OCI-LY7 (cell line): ENCODE measurements at regions not wholly inside any gene's neighbourhood (a gene's known extent, or its start where the extent isn't known, plus 50 kb on each side); places are given as distances from the start of the nearest gene placed in this dataset.

ENCODE experiments used
- BruUV-seq: library from RNA; stranded (reverse); fragments of 400-500 nt; replicated peaks from 2 replicates; lab custom pipeline; 2021; lab: Mats Ljungman, UMichigan
- CTCF ChIA-PET: fragments of 300-600 bp; sonication (Branson Sonifier 250); formaldehyde crosslinking; loops from one replicate; lab custom pipeline; 2022; ENCODE audit warnings: antibody characterized with exemption; ENCODE audit not compliant: unreplicated experiment; lab: Charles Lee
- POLR2A ChIA-PET: fragments of 300-600 bp; sonication (Branson Sonifier 250); formaldehyde crosslinking; loops from one replicate; lab custom pipeline; 2022; ENCODE audit warnings: antibody characterized with exemption; lab: Charles Lee
- DNase-seq: peaks from one replicate; pipeline ENCODE4 v3.0.0-alpha.2; 2015; ENCODE audit warnings: low spot score
- H2AFZ ChIP-seq: fragments of 200-600 bp; sonication (generic), shearing (Covaris generic); 2 replicates; pipeline ENCODE4 v1.6.1; 2014; ENCODE audit warnings: mild to moderate bottlenecking, antibody characterized with exemption, low read length, moderate library complexity
- H3K27ac ChIP-seq: fragments of 200-600 bp; sonication (generic); 2 replicates; pipeline ENCODE4 v1.5.1; 2014; ENCODE audit warnings: mixed run types, low read depth, mild to moderate bottlenecking, moderate library complexity, low read length, inconsistent platforms; ENCODE audit not compliant: poor library complexity, severe bottlenecking
- H3K36me3 ChIP-seq: fragments of 200-600 bp; sonication (generic); 2 replicates; pipeline ENCODE4 v1.6.1; 2014; ENCODE audit warnings: mild to moderate bottlenecking, antibody characterized with exemption, low read length, moderate library complexity, mixed read lengths; ENCODE audit not compliant: insufficient read depth
- H3K4me1 ChIP-seq: fragments of 200-600 bp; sonication (generic); 2 replicates; pipeline ENCODE4 v1.5.1; 2014; ENCODE audit warnings: mild to moderate bottlenecking, low read length; ENCODE audit not compliant: insufficient read depth, poor library complexity, severe bottlenecking
- H3K4me2 ChIP-seq: fragments of 200-600 bp; sonication (generic); 2 replicates; pipeline ENCODE4 v1.6.1; 2014; ENCODE audit warnings: mild to moderate bottlenecking, low read length
- H3K4me3 ChIP-seq: fragments of 200-600 bp; sonication (generic); 2 replicates; pipeline ENCODE4 v1.5.1; 2014; ENCODE audit warnings: mild to moderate bottlenecking, low read depth, low read length; ENCODE audit not compliant: poor library complexity, severe bottlenecking
- H3K79me2 ChIP-seq: fragments of 200-600 bp; sonication (generic); 2 replicates; pipeline ENCODE4 v1.6.1; 2016; ENCODE audit warnings: low read depth, mild to moderate bottlenecking, low read length, moderate library complexity, mixed read lengths; ENCODE audit not compliant: insufficient read depth
- H3K9me2 ChIP-seq: fragments of 200-600 bp; sonication (generic); 2 replicates; pipeline ENCODE4 v1.6.1; 2016; ENCODE audit warnings: mild to moderate bottlenecking, low read length, mixed read lengths; ENCODE audit not compliant: insufficient read depth
- H3K9me3 ChIP-seq: fragments of 200-600 bp; sonication (generic); 2 replicates; pipeline ENCODE4 v1.6.1; 2014; ENCODE audit warnings: mild to moderate bottlenecking, mixed run types, low read length, mixed read lengths
- H4K20me1 ChIP-seq: fragments of 200-600 bp; sonication (generic); 2 replicates; pipeline ENCODE4 v1.6.1; 2014; ENCODE audit warnings: mild to moderate bottlenecking, antibody characterized with exemption, low read length, moderate library complexity, mixed read lengths; ENCODE audit not compliant: insufficient read depth
- EZH2phosphoT487 ChIP-seq: fragments of 200-600 bp; sonication (generic); IDR thresholded peaks from 2 replicates; pipeline ENCODE4 v1.6.1; 2018; ENCODE audit warnings: low read depth, borderline replicate concordance, mild to moderate bottlenecking, mixed run types, antibody characterized with exemption, low read length, moderate library complexity, mixed read lengths
- intact Hi-C: fragments of 100-400 bp; cut with micrococcal nuclease; formaldehyde crosslinking; loops from one replicate; pipeline ENCODE4 v1.10.0; 2022; ENCODE audit not compliant: unreplicated experiment
- TF ChIP-seq, protein P1 (sequence below): fragments of 200-600 bp; sonication (generic); conservative IDR thresholded peaks from 2 replicates; pipeline ENCODE4 v1.5.1; 2014; ENCODE audit warnings: mild to moderate bottlenecking, antibody characterized with exemption, low read length, moderate library complexity, mixed read lengths

DNA sequence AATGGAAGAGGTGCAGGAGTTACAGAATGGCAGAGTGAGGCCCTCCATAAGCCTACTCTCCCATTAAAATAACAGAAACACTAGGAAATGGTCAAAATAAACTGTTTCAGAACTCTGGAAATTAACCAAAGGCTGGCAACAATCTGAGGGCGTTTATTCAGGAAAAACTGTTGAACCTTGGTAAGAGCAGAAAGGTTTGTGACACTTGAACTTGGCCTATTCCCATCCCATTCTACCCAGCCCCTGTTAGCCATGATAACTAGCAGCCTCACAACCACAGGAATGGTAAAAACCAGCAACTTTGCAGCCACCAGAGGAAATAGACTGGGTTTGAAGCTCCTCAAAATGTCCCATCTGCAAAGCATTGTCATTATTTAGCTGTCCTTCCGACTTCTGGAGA, 256.8 kb downstream of the RHOU start:
- CTCF ChIA-PET = no interaction called here
- no TSS peak for BruUV-seq
- H3K9me3 ChIP-seq = no peaks in the 10 kb centered on the region
- H3K4me3 ChIP-seq = no peak overlapping the region
- H3K27ac ChIP-seq = no peak overlapping the region
- no peaks in the 10 kb centered on the region for H3K4me1 ChIP-seq
- H3K9me2 ChIP-seq = no peaks in the 10 kb centered on the region
- 0 out of 2 replicates have a peak, but pooled peaks have one; percentile 11 for TF ChIP-seq EZH2phosphoT487
- TF ChIP-seq, protein P1, sequence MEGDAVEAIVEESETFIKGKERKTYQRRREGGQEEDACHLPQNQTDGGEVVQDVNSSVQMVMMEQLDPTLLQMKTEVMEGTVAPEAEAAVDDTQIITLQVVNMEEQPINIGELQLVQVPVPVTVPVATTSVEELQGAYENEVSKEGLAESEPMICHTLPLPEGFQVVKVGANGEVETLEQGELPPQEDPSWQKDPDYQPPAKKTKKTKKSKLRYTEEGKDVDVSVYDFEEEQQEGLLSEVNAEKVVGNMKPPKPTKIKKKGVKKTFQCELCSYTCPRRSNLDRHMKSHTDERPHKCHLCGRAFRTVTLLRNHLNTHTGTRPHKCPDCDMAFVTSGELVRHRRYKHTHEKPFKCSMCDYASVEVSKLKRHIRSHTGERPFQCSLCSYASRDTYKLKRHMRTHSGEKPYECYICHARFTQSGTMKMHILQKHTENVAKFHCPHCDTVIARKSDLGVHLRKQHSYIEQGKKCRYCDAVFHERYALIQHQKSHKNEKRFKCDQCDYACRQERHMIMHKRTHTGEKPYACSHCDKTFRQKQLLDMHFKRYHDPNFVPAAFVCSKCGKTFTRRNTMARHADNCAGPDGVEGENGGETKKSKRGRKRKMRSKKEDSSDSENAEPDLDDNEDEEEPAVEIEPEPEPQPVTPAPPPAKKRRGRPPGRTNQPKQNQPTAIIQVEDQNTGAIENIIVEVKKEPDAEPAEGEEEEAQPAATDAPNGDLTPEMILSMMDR = no peak
- no peaks in the 10 kb centered on the region for H4K20me1 ChIP-seq
- intact Hi-C loops = no loop called here
- H2AFZ ChIP-seq = no peak overlapping the region
- DNase-seq = no peak
- no peaks in the 10 kb centered on the region for H3K79me2 ChIP-seq
- POLR2A ChIA-PET = no interaction called here
- H3K4me2 ChIP-seq = no peak overlapping the region
- H3K36me3 ChIP-seq = no peaks in the 10 kb centered on the region

DNA sequence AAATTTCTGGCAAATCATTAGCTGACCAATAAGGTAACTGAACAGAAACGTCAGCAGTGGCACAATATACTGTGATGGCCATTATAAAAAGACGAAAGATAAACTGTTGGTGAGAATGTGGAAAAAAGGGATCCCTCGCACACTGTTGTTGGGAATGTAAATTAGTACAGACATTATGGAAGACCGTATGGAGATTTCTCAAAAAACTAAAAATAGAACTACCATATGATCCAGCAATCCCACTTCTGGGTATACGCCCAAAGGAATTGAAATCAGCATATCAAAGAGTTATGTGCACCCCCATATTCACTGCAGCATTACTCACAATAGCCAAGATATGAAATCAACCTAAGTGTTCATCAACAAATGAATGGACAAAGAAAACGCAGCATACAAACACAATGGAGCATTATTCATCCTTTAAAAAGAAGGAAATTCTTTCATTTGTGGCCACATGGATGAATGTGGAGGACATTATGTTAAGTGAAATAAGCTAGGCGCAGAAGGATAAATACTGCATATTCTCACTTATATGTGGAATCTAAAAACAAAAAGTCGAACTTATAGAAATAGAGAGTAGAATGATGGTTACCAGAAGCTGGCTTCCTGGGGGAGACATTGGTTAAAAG, 257.7 kb downstream of the RHOU start:
- CTCF ChIA-PET = no interaction called here
- intact Hi-C loops = no loop called here

More for the DNA sequence above, 257.7 kb downstream of the RHOU start:
- Histone ChIP-seq H4K20me1 (no peaks in the 10 kb centered on the region), H3K79me2 (no peaks in the 10 kb centered on the region), H3K9me3 (no peaks in the 10 kb centered on the region), H3K36me3 (no peaks in the 10 kb centered on the region), H3K9me2 (no peaks in the 10 kb centered on the region), H3K4me3 (no peak overlapping the region), H3K4me1 (no peaks in the 10 kb centered on the region), H3K27ac (no peak overlapping the region), H3K4me2 (no peak overlapping the region), H2AFZ (no peak overlapping the region)
- TF ChIP-seq EZH2phosphoT487 = no peak
- TF ChIP-seq, protein P1 = no peak
- no peak for DNase-seq
- BruUV-seq = no TSS peak
- POLR2A ChIA-PET = no interaction called here
